ENCODE measurements at regions not wholly inside any gene's neighbourhood (a gene's known extent, or its start where the extent isn't known, plus 50 kb on each side); places are given as distances from the start of the nearest gene placed in this dataset.
A peak's percentile ranks its signal among the peaks of the same experiment; 100 is the strongest.

- no peak for DNase-seq (ENCODE audit: low spot score)
Measured at GRCh38 chr11:32531528-32531927, 52.1 kb upstream of the EIF3M start.

DNA sequence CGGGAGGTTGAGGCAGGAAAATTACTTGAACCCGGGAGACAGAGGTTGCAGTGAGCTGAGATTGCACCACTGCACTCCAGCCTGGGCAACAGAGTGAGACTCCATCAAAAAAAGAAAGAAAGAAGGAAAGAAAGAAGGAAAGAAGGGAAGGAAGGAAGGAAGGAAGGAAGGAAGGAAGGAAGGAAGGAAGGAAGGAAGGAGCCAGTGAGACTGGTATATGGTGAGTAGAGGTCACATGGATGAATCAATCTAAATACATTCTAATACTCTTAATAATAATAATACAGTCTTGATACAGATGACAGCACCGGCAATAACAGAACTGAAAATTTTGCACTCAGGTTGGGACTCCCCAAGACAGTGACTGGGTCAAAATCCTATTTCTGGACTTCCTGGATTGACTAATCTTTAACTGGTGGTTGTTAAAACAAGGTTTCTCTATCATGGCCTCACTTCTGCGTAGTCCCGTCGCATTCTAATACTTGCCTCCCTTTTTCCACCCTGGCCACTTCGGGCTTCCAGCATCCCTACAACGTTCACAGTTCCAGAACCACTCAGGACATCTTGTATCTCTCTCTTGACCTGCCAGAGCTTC, 53.5 kb upstream of the EIF3M start:
- peak; percentile 10 for DNase-seq (ENCODE audit: low spot score)

DNA sequence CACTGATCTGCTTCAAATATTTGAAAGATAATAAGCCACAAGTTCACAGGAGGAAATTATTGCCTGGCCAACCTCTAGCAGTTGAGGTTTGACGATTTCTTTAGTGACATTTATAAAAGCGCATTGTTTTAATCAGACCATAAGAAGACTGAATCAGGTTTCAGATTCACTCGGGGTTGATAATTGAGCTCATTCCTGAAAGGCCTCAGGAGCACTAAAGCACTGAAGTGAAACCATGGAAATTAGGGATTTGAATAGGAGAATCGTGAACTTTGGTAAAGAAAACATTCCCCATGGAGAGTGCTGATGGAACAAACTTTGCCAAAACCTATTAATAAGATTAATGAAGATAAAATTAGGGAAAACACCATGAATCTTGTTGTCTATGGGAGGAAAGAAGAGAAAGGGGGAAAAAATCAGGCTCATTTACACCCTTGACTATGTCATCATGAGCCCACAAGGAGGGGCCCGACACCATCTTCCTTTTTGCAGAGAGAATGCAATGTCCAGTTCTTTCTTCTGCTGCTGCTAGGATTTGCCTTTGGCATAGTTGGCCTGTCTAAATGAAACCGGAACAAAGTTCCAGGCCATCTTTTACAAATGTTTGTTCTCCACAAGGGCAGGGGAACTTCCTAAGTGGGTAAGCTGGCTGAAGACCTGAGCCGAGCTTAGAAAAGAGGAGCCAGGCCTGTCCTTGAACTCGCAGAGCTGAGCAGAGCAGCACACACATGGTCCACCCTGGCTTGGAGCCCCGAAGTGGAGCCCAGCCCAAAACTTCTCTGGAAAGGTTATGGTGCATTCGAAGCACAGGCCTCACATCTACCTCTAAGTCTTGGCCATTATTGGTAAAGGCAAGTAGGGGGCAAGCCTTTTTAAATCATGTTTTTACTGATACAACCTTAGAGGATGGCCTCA, 56.1 kb upstream of the EIF3M start:
- peak; percentile 81 for DNase-seq (ENCODE audit: low spot score)

DNA sequence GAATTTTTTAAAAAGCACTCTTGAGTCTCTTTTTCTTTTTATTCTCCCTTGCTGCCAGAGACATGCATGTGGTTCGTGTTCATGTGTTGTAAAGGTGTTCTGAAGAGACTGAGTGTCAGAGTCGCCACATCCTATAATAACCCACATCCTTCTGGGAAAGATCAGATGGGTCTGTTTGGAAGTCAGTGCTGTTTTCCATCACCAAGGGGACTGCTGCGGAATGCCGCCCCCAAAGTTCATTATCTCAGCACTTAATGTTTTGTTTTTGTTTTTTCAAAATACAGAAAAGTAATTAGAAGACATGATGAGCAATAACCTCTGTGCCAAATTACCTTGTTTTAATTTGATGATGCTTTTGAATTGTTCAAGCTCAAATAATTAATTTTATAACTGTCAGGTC, 56.9 kb upstream of the EIF3M start:
- peak; percentile 53 for DNase-seq (ENCODE audit: low spot score)

DNA sequence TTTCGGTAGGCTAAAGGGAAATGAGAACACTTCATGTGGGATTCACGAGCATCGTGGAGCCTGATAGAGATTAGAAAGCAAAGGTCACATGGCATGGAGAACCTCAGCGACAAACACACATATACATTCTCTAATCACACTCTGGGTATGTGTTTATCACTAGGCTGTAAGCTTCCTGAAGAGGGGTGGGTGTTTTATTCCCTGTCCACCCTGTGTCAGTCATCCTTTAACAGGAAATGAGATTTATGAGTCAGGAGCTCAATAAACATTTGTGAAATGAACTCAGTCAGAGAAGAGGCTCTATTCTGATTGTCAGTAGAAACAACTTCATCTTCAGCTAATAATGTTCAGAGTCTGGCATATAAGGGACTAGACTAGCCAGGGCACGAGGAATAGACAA, 71.7 kb upstream of the EIF3M start:
- DNase-seq (ENCODE audit: low spot score): peak; percentile 36

- no peak for DNase-seq (ENCODE audit: low spot score)
Measured at GRCh38 chr11:32510039-32510438, 73.6 kb upstream of the EIF3M start.

DNA sequence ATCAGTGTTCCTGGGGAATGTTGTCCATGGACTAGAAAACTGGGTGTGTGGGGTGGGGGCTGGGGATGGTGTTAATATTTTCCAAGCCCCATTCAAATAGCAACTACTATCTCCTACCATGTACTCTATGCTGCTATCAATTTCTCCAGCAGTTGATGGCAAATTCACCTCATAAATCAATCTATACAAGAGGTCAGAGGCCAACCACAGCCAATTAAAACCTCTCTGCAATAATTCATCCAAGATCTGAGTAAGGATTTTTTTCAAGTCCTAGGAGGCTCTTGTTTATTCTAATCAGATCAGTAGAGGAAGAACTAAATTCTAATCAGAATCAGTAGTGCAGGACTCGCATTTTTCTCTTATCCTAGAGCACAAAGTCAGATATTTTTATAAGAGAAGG, 73.4 kb upstream of the WT1 start:
- no peak for DNase-seq (ENCODE audit: low spot score)

DNA sequence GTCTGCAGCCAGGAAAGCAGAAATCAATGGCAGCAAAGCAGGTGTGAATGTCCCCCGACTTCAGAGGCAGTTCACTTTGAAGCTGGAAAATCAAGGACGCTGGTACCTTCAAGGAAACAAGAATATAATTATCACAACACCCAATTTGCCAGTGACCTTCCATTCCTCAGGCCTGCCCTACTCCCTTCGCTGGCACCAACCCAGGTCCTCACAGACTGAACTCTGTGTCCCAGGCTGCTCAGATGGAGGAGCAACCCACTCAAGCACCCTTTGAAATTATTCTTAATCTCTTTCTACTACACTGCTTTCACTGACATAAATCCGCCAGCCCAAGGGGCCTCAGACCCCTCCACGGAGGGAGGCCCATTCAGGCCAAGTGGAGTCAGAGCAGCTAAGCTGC, 64.7 kb upstream of the WT1 start:
- DNase-seq (ENCODE audit: low spot score): no peak

DNA sequence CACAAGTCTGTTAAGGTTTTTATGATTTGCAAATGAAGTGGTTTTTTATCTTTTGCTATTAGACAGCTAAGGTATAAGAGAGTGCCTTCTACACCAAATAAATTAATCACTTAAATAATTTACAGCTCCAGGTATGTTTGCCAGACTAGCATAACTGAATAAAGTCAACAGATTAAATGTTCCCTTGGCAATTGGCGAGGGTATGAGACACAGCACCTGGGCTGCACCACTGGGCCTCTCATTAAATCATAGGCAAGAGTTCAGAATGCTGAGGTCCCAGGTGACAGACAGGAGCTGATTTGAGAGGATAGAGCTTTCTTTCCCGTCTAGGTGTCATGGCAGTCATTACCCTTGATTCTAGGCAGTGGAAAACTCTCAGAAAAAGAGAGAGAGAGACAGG, 62.6 kb upstream of the WT1 start:
- no peak for DNase-seq (ENCODE audit: low spot score)

DNA sequence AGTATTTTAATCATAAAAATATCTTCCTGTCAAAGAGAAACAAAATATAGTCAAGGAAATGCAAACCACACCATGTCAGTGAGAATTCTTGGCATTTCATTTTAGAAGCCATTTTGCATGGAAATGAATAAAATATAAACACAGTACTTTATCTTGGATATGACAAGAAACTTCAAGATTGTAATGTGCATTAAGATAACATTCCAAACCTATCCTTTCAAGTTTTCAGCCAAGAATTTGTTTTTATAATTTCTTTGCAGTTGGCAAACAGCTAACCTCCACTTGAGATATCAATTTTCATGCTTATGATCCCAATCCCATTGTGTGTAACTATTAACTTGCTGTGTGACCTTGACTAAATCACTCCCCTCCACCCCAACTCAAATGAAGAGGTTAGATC, 59.3 kb upstream of the WT1 start:
- DNase-seq (ENCODE audit: low spot score): no peak

DNA sequence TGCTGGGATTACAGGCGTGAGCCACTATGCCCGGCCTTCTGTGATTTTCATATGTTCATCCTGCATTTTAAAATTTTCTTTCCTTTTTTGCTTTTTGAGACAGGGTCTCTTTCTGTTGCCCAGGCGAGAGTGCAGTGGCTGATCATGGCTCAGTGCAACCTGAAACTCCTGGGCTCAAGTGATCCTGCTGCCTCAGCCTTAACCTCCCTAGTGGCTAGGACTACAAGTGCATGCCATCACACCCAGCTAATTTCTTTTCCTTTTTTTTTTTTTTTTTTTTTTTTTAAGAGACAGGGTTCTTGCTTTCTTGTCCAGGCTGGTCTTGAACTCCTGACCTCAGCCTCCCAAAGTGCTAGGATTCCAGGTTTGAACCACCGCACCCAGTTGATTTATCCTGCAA, 54.1 kb upstream of the WT1 start:
- DNase-seq (ENCODE audit: low spot score): no peak

DNA sequence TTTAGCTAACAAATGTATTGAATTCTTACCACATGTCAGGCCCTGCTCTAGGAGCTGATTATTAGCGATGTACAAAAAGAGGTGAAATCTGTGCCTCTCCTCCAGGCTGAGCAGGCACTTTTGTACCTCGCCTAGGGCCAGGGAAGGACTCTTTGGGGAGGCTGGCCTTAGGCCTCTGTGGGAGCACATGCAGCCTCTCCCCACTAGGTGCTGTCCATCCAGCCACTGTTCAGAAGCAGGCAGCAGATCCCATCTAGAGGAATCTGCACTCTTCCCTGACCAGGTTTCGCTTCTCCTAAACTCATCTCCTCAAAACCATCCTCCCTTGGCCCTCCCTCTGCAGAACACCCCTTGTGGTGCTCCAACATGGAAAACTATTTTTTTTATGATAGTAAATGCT, 51.9 kb upstream of the WT1 start:
- no peak for DNase-seq (ENCODE audit: low spot score)

GRCh38 chr11:32485733-32486132, 50.4 kb upstream of the WT1 start:
- no peak for DNase-seq (ENCODE audit: low spot score)

Measured in kidney tubule cell (primary cell).